ACC112 (cell line): ENCODE measurements at regions not wholly inside any gene's neighbourhood (a gene's known extent, or its start where the extent isn't known, plus 50 kb on each side); places are given as distances from the start of the nearest gene placed in this dataset.

ENCODE experiments used
- H2AFZ ChIP-seq: fragments of 200-600 bp; sonication (generic); one replicate; pipeline ENCODE4 v1.6.0; 2017; ENCODE audit warnings: antibody characterized with exemption, low read length; ENCODE audit not compliant: unreplicated experiment
- H3K27ac ChIP-seq: fragments of 200-600 bp; sonication (generic); 2 replicates; pipeline ENCODE4 v1.5.1; 2014; ENCODE audit warnings: low read depth, mild to moderate bottlenecking, antibody characterized with exemption, low read length, moderate library complexity
- H3K27me3 ChIP-seq: fragments of 200-600 bp; sonication (generic); 2 replicates; pipeline ENCODE4 v1.6.1; 2014; ENCODE audit warnings: mild to moderate bottlenecking, antibody characterized with exemption, low read length, moderate library complexity, mixed read lengths; ENCODE audit not compliant: insufficient read depth
- H3K36me3 ChIP-seq: fragments of 200-600 bp; sonication (generic); 2 replicates; pipeline ENCODE4 v1.6.1; 2016; ENCODE audit warnings: mild to moderate bottlenecking, antibody characterized with exemption, low read length, moderate library complexity, mixed read lengths; ENCODE audit not compliant: insufficient read depth
- H3K4me1 ChIP-seq: fragments of 200-600 bp; sonication (generic); one replicate; pipeline ENCODE4 v1.6.1; 2016; ENCODE audit warnings: low read length, mixed read lengths; ENCODE audit not compliant: insufficient read depth, unreplicated experiment, control insufficient read depth
- H3K4me3 ChIP-seq: fragments of 200-600 bp; sonication (generic); 2 replicates; pipeline ENCODE4 v1.5.1; 2014; ENCODE audit warnings: mild to moderate bottlenecking, low read depth, low read length
- H3K79me2 ChIP-seq: fragments of 200-600 bp; sonication (generic); one replicate; pipeline ENCODE4 v1.6.0; 2016; ENCODE audit warnings: low read length; ENCODE audit not compliant: control insufficient read depth, unreplicated experiment, insufficient read depth

GRCh38 chr3:78140274-78140673 is 1100.4 kb downstream of the ROBO2 start:
- Histone ChIP-seq H2AFZ (no peak overlapping the region), H3K36me3 (no peaks in the 10 kb centered on the region), H3K79me2 (no peaks in the 10 kb centered on the region), H3K4me3 (no peak overlapping the region), H3K27ac (peak overlapping the region; percentile 79), H3K4me1 (peaks cover 48% of the 10 kb centered on the region), H3K27me3 (no peaks in the 10 kb centered on the region)

- Histone ChIP-seq H3K4me1 (peaks cover 48% of the 10 kb centered on the region), H3K27me3 (no peaks in the 10 kb centered on the region), H3K36me3 (no peaks in the 10 kb centered on the region), H3K79me2 (no peaks in the 10 kb centered on the region), H3K4me3 (peak overlapping the region; percentile 11; the same call in 1 of the 2 replicates), H3K27ac (peak overlapping the region; percentile 79), H2AFZ (no peak overlapping the region)
These were observed 1101.0 kb downstream of the ROBO2 start for GRCh38 chr3:78140866-78141265.

DNA sequence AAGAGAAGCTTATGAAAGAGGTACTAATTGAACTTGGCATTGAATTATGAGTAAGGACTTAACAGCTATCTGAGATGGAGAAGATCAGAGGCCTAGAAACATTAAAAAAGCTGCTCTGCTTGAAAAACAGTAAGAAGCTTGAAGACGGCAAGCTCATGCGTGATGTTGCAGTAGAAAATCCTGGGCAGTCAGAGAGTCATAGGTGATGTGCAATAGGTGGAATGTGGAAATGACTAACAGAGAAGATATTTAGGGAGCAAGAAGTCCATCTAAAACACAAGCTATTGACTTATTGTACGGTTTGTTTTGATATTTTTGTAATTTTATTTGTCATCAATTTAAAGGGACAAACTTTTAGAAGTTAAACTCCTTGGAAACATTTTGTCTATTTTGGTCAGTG is 1101.4 kb downstream of the ROBO2 start:
- Histone ChIP-seq H3K27me3 (no peaks in the 10 kb centered on the region), H3K27ac (peak overlapping the region; percentile 79), H3K4me1 (peaks cover 48% of the 10 kb centered on the region), H2AFZ (no peak overlapping the region), H3K4me3 (peak overlapping the region; percentile 11; the same call in 1 of the 2 replicates), H3K79me2 (no peaks in the 10 kb centered on the region), H3K36me3 (no peaks in the 10 kb centered on the region)

DNA sequence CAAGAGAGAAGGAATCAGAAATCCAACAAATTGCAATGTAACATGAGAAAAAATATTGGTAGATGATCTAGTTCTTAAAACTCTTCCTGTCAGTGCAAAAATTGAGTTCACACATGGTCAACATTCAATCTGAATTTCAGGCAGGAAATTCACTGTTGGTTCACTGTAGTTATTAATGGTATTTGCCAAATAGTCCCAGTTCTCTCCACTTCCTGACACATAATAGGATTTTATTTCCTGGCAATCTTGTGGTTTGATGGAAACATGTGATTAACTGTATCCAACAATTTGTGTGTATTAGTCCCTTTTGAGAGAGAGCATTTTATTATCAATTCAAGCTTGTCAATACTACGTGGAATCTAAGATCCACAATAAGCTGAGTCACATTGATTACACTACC is 1103.1 kb downstream of the ROBO2 start:
- no peaks in the 10 kb centered on the region for H3K27me3 ChIP-seq
- no peaks in the 10 kb centered on the region for H3K79me2 ChIP-seq
- peaks cover 48% of the 10 kb centered on the region for H3K4me1 ChIP-seq
- peak overlapping the region; percentile 1; the same call in 1 of the 2 replicates for H3K27ac ChIP-seq
- H3K36me3 ChIP-seq = no peaks in the 10 kb centered on the region
- no peak overlapping the region for H3K4me3 ChIP-seq
- no peak overlapping the region for H2AFZ ChIP-seq

GRCh38 chr3:78148986-78149717 is 1109.3 kb downstream of the ROBO2 start:
- no peak overlapping the region for H3K4me3 ChIP-seq
- H3K4me1 ChIP-seq = no peaks in the 10 kb centered on the region
- H3K27me3 ChIP-seq = no peaks in the 10 kb centered on the region
- H3K36me3 ChIP-seq = no peaks in the 10 kb centered on the region
- H3K79me2 ChIP-seq = no peaks in the 10 kb centered on the region
- H2AFZ ChIP-seq = no peak overlapping the region
- H3K27ac ChIP-seq = no peak overlapping the region

GRCh38 chr3:78153973-78154372 is 1114.1 kb downstream of the ROBO2 start:
- Histone ChIP-seq H3K4me1 (no peaks in the 10 kb centered on the region), H3K27me3 (no peaks in the 10 kb centered on the region), H3K36me3 (no peaks in the 10 kb centered on the region), H3K4me3 (no peak overlapping the region), H3K27ac (no peak overlapping the region), H3K79me2 (no peaks in the 10 kb centered on the region), H2AFZ (no peak overlapping the region)

DNA sequence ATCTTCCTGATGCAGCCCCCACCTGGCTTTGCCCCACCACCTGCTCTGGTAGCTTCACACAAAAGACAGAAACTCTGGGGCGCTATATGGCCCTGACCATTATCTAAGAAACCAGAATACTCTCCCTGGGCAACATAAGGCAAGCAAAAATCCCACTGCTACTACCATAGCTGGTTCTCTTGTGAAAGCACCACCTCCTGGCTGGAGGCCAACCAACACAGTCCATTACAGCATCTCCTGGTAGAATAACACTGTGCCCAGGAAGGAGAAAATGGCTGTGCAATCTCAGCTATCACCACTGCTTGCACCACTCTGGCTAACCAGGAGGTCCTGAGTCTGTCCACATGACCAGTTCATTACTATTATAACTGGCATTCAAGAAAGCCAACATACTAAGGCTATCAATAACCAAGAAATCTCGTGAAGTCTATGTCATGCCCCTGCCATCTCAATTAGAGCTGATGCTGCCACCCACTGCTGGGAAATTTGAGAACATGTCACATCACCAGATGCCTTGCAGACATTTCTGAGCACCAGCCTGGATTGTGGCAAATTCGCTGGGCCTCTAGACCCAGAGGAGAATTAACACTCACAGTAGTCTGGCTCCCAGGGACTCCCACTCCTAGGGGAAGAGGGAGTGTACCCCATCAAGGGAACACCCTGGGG is 1114.8 kb downstream of the ROBO2 start:
- H3K4me1 ChIP-seq = no peaks in the 10 kb centered on the region

DNA sequence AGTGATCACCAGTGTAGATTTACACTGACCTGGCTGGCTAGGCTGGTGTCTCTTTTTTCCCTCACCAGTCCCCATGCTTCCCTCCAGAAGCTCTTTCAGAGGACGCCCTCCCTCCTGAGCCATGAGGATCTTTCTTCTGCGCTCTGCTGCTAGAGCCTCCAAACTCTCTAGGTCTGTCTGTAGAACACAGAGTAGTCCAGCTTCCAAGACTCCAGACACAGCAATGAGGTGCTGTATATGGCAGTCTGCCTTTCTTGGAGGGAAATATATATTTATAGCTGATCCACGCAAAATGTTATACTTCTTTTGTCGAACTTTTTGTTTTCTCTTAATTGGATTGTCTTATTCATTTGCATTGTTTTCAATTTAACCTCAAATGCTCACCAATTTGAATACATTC is 1121.8 kb downstream of the ROBO2 start:
- Histone ChIP-seq H3K27me3 (no peaks in the 10 kb centered on the region), H3K36me3 (no peaks in the 10 kb centered on the region), H3K4me1 (no peaks in the 10 kb centered on the region), H3K27ac (no peak overlapping the region), H3K79me2 (no peaks in the 10 kb centered on the region), H3K4me3 (no peak overlapping the region), H2AFZ (no peak overlapping the region)

More for the DNA sequence above, 1114.8 kb downstream of the ROBO2 start:
- H2AFZ ChIP-seq = no peak overlapping the region
- H3K79me2 ChIP-seq = no peaks in the 10 kb centered on the region
- no peaks in the 10 kb centered on the region for H3K27me3 ChIP-seq
- H3K36me3 ChIP-seq = no peaks in the 10 kb centered on the region
- no peak overlapping the region for H3K27ac ChIP-seq
- no peak overlapping the region for H3K4me3 ChIP-seq

DNA sequence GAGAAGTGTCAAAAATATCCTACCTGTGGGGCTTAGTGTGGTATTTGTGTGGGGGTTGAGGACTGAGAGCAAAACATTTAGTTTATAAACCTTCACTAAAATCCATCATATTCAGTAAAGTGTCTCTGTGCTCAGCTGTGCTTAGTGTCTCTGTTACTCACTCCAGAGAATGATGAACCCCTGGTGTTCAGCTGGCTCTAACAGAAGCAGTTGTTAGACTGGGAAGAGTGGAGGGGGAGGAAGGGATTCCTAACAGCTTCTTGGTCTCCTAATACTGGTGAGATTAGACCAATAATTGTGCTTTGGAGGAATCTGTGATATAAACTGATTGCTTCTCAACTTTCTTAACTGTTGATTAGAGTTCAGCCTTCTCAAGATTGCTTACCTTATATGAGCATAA is 1123.5 kb downstream of the ROBO2 start:
- Histone ChIP-seq H3K27me3 (no peaks in the 10 kb centered on the region), H2AFZ (peak overlapping the region; percentile 40), H3K4me1 (no peaks in the 10 kb centered on the region), H3K36me3 (no peaks in the 10 kb centered on the region), H3K4me3 (no peak overlapping the region), H3K27ac (no peak overlapping the region), H3K79me2 (no peaks in the 10 kb centered on the region)

DNA sequence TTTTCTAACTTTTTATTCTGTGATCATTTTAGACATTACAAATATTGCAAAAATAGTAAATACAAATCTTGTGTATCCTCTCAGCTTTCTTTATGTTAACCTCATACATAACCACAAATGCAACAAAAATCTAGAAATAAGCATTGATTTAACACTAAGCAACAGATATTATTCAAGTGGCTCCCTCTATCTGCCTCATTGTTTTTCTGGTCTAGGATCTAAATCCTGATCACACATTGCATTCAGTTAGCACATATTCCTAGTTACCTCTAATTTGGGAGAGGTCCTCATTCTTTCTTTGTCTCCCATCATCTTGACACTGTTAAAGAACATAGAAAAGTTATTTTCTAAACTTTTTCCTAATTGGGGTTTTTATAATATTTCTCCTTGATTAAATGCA is 1126.0 kb downstream of the ROBO2 start:
- Histone ChIP-seq H3K79me2 (no peaks in the 10 kb centered on the region), H2AFZ (no peak overlapping the region), H3K4me1 (no peaks in the 10 kb centered on the region), H3K4me3 (no peak overlapping the region), H3K27me3 (no peaks in the 10 kb centered on the region), H3K36me3 (no peaks in the 10 kb centered on the region), H3K27ac (no peak overlapping the region)

DNA sequence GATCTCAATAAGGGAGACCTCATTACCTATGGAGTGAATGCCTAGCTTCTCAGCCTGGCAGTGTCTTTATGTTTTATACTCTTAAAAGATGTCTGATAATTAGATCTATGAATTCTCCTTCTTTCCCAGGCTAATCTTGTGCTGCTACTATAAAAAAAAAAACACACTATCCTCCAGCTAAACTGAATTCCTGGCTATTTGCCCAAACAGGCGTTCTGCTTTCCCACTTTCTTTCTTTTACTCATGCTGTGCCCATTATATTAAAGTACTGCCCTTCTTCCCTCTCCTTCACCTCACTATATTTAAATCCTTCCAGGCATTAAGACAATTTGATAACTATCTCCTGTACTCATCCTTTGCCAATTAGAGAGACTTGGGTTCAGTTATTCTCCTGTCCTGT is 1134.9 kb downstream of the ROBO2 start:
- H3K27me3 ChIP-seq = no peaks in the 10 kb centered on the region
- H3K27ac ChIP-seq = no peak overlapping the region
- no peak overlapping the region for H2AFZ ChIP-seq
- H3K4me3 ChIP-seq = no peak overlapping the region
- no peaks in the 10 kb centered on the region for H3K4me1 ChIP-seq
- H3K36me3 ChIP-seq = no peaks in the 10 kb centered on the region
- H3K79me2 ChIP-seq = no peaks in the 10 kb centered on the region
